GM23338 (cell line): ENCODE measurements at regions not wholly inside any gene's neighbourhood (a gene's known extent, or its start where the extent isn't known, plus 50 kb on each side); places are given as distances from the start of the nearest gene placed in this dataset.

ENCODE experiments used
- CREB1 ChIP-seq: fragments of 250-450 bp; sonication (Bioruptor Pico); IDR thresholded peaks from 2 replicates; pipeline ENCODE4 v1.5.0; 2020; ENCODE audit warnings: low read depth, mild to moderate bottlenecking, moderate library complexity
- CTCF ChIP-seq, 2 experiments: fragments of 200-600 bp in 1 of 2; sonication (generic) in 1 of 2; conservative IDR thresholded peaks; 2 replicates each; pipeline versions ENCODE4 v1.5.1 to v1.6.1; 2016 to 2017; ENCODE audit warnings: antibody characterized with exemption in 2 of 2, low read depth in 2 of 2, mild to moderate bottlenecking in 2 of 2, moderate library complexity in 1 of 2
- EZH2 ChIP-seq: fragments of 200-600 bp; sonication (generic); IDR thresholded peaks from one replicate; pipeline ENCODE4 v1.8.0; 2017; ENCODE audit warnings: antibody characterized with exemption, mild to moderate bottlenecking, low read depth; ENCODE audit not compliant: unreplicated experiment
- EZH2phosphoT487 ChIP-seq: fragments of 200-600 bp; sonication (generic); IDR thresholded peaks from one replicate; pipeline ENCODE4 v1.8.1; 2018; ENCODE audit warnings: antibody characterized with exemption; ENCODE audit not compliant: unreplicated experiment
- JUNB ChIP-seq: IDR thresholded peaks from one replicate; pipeline ENCODE4 v1.6.1; 2016; ENCODE audit warnings: antibody characterized with exemption; ENCODE audit not compliant: unreplicated experiment
- POLR2AphosphoS5 ChIP-seq: IDR thresholded peaks from 2 replicates; pipeline ENCODE4 v1.6.1; 2016; ENCODE audit warnings: antibody characterized with exemption, low read depth
- REST ChIP-seq: IDR thresholded peaks from one replicate; pipeline ENCODE4 v1.6.1; 2018; ENCODE audit warnings: antibody characterized with exemption; ENCODE audit not compliant: unreplicated experiment
- TF ChIP-seq, protein P1 (sequence below): IDR thresholded peaks from 2 replicates; pipeline ENCODE4 v1.6.1; 2016; ENCODE audit warnings: antibody characterized with exemption

- no peak for TF ChIP-seq REST
- no peak for TF ChIP-seq JUNB
- TF ChIP-seq CTCF (conservative IDR thresholded peaks at IDR 0.05; ENCODE audit: low read depth in 2 of 2), result no peak
- TF ChIP-seq EZH2, result no peak
- no peak for TF ChIP-seq EZH2phosphoT487
- no peak for TF ChIP-seq POLR2AphosphoS5
- TF ChIP-seq, protein P1, sequence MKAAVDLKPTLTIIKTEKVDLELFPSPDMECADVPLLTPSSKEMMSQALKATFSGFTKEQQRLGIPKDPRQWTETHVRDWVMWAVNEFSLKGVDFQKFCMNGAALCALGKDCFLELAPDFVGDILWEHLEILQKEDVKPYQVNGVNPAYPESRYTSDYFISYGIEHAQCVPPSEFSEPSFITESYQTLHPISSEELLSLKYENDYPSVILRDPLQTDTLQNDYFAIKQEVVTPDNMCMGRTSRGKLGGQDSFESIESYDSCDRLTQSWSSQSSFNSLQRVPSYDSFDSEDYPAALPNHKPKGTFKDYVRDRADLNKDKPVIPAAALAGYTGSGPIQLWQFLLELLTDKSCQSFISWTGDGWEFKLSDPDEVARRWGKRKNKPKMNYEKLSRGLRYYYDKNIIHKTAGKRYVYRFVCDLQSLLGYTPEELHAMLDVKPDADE, result no peak
- no peak for TF ChIP-seq CREB1 (CRISPR knock-in tag)
These were observed 182.7 kb downstream of the BCOR start for GRCh38 chrX:39915081-39915480.
